ENCODE measurements at regions not wholly inside any gene's neighbourhood (a gene's known extent, or its start where the extent isn't known, plus 50 kb on each side); places are given as distances from the start of the nearest gene placed in this dataset.
"Not testable (repeated sequence)": the region's sequence is repeated elsewhere in the genome, so short reads cannot be mapped to it uniquely, and the experiment has no call there.

GRCh38 chr7:113775804-113776203 lies 143.0 kb downstream of the PPP1R3A start:
- no peak for DNase-seq

- DNase-seq = peak; percentile 37
These were observed 143.4 kb downstream of the PPP1R3A start for GRCh38 chr7:113775401-113775800.

DNA sequence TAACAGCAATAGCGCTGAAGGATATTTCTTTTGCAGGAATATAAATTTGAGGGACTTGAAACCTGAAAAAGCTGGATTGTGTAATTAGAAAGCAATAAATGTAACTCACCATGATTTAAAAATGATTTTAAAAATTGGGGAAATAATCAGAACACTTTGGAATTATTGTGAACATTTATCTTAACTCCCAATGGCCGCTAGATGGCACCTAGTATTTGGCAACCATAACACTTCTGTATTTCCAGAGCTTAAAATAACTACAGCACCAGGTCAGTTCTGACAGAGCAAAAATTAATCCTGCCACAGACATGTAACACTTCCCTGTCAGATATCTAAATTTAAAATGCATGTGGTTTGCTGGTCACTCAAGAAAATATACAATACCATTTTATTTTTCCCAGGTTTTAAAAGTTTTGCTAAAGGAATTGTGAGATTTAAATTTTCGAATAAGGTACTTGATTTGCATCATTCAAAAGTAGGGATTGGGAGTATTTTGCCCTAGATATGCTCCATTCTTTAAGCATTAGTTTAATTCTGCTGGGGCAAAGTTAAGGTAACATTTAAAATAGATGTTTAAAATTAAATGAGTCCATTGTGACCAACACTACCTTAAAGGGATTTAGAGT lies 144.5 kb downstream of the PPP1R3A start:
- DNase-seq = peak; percentile 71

DNA sequence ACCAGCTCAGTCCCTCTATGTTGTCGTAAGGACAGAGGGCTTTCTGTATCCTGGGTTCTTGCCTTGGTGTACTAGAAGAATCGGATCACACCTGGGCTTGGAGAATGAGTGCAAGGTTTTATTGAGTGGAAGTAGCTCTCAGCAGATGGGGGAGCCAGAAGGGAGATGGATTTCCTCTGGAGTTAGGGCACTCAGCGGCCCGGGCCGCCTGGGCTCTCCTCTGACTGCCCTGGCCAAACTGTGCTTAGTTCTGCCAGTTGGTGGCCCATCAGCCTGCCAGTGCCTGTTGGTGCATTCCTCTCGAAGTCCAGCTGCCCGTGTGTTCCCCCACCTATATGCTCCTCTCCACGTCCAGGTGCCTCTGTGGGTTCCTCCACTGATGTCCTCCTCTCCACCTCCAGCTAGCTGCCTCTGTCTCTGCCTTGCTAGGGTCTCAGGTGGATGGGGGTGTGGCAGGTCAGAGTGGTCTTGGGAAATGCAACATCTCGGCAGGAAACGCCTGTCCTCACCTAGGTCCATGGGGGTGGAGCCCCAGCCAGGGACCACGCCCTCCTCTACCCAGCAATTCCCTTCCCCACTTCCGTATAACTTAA lies 148.6 kb downstream of the PPP1R3A start:
- no peak for DNase-seq

- DNase-seq = no peak
These were observed 150.4 kb downstream of the PPP1R3A start for GRCh38 chr7:113768387-113768786.

DNA sequence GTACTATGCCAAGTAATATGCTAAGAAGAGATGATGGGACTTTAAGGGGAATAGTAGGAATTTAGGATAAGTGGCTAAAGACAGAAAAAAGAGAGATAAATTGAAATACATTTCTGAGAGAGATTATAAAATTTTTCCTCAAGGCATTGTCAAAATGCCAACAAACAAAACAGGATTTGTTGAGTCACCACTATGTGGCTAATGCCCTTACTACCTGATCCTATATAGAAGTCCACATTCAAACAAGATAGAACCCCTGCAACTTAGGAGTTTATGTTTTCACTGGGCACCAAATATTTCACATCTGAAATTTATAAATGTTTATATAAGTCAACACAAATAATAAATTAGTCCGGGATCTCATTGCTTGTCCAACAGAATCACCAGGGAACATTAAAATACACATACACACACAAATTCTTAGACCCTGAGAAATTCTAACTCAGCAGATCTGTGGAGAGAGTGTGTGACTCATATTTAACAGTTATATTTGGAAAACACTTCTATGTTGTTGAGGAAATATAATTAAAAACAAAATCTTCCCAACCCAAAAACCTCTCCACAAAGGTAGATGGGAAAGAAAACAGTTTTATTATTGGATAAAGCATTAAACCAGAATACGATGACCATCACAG lies 154.3 kb downstream of the PPP1R3A start:
- no peak for DNase-seq

GRCh38 chr7:113763226-113763625 lies 155.6 kb downstream of the PPP1R3A start:
- peak; percentile 27 for DNase-seq

- no peak for DNase-seq
These were observed 162.6 kb downstream of the PPP1R3A start for GRCh38 chr7:113756250-113756649.

DNA sequence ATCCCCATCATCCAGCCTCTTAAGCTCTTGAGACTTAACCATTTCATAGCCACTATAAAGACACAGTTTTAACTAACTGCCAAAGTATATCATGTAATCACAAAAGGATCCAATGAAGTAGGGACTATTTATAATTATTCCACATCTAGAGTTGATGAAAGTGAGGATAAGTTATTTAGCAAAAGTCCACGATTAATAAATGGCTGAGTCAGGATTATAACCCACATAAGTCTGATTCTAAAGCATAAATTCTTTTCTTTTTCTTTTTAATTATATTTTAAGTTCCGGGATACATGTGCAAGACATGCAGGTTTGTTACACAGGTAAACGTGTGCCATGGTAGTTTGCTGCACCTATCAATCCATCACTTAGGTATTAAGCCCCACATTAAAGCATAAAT lies 166.1 kb downstream of the PPP1R3A start:
- no peak for DNase-seq

- no peak for DNase-seq
These were observed 166.5 kb downstream of the PPP1R3A start for GRCh38 chr7:113752289-113752688.

GRCh38 chr7:113751547-113751946 lies 167.3 kb downstream of the PPP1R3A start:
- DNase-seq = no peak

GRCh38 chr7:113748385-113748784 lies 170.4 kb downstream of the PPP1R3A start:
- not testable (repeated sequence) for DNase-seq

DNA sequence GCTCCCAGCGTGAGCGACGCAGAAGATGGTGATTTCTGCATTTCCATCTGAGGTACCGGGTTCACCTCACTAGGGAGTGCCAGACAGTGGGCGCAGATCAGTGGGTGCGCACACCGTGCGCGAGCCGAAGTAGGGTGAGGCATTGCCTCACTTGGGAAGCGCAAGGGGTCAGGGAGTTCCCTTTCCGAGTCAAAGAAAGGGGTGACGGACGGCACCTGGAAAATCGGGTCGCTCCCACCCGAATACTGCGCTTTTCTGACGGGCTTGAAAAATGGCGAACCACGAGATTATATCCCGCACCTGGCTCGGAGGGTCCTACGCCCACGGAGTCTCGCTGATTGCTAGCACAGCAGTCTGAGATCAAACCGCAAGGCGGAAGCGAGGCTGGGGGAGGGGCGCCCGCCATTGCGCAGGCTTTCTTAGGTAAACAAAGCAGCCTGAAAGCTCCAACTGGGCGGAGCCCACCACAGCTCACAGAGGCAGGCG lies 175.8 kb downstream of the PPP1R3A start:
- not testable (repeated sequence) for DNase-seq

DNA sequence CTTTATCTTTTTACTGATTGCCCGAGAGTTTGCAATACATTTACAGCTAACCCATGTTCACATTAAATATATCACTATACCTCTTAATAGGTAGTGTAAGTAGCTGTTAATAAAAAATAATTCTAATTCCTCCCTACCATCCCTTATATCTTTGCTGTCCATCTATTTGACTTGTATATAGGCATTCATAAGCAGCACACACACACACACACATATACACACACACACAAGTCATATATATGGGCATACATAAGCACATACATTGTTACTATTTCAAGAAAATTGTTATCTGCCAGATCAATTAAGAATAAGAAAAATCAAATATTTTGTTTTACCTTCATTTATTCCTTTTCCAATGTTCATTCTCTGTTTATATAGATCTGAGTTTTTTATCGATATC lies 176.4 kb downstream of the PPP1R3A start:
- DNase-seq = no peak

DNA sequence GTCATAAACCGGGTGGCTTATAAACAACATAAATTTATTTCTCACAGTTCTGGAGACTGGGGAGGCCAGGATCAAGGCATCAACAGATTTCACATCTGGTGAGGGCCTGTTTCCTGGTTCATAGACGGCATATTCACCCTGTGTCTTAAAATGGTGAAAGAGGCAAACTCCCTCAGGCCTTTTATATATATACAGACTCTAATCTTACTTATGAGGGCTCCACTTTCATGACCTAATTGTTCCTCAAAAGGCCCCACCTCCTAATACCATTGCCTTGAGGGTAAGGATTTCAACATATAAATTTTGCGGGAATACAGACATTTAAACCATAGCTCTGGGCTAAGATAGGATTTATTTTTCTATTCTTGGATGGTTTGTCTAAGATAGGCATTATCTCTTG lies 187.2 kb downstream of the PPP1R3A start:
- no peak for DNase-seq

GRCh38 chr7:113730309-113730955 lies 188.4 kb downstream of the PPP1R3A start:
- no peak for DNase-seq

GRCh38 chr7:113727486-113727885 lies 191.3 kb downstream of the PPP1R3A start:
- no peak for DNase-seq

DNA sequence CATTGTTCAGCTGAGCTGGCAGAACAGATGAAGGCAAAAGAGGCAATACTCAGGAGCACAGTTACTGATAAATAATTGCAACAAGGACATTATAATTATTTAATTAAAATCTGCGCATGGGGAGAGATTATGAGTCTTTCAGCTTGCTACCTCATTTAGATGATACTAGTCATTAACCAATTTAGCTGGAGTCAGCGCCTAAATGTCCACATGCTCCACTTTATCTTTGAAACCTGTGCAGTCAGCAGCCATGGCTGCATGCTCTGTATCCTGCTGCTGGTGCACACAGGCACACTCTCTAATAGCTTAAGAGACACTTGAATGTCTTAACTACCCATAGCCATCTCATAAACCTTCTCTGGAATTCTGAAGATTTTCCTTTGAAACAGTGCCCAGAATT lies 196.8 kb downstream of the PPP1R3A start:
- DNase-seq = no peak

DNA sequence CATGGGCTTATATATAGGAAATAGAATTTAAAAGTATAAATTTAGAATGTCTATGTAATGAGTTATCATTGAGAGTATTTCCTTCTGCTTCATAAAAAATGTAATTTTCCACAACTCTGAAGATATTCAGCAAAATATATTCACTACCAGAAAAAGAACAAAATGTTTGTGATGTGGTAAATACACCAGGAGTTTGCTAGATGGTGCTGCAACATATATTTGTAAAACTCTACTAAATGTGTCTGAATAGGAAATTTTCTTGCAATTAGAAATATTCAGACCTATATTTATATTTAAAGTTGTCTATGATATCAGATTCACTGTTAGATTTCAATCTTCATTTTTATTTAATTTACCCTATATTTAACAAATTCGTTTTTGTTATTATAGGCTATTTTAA lies 201.1 kb downstream of the PPP1R3A start:
- no peak for DNase-seq

DNA sequence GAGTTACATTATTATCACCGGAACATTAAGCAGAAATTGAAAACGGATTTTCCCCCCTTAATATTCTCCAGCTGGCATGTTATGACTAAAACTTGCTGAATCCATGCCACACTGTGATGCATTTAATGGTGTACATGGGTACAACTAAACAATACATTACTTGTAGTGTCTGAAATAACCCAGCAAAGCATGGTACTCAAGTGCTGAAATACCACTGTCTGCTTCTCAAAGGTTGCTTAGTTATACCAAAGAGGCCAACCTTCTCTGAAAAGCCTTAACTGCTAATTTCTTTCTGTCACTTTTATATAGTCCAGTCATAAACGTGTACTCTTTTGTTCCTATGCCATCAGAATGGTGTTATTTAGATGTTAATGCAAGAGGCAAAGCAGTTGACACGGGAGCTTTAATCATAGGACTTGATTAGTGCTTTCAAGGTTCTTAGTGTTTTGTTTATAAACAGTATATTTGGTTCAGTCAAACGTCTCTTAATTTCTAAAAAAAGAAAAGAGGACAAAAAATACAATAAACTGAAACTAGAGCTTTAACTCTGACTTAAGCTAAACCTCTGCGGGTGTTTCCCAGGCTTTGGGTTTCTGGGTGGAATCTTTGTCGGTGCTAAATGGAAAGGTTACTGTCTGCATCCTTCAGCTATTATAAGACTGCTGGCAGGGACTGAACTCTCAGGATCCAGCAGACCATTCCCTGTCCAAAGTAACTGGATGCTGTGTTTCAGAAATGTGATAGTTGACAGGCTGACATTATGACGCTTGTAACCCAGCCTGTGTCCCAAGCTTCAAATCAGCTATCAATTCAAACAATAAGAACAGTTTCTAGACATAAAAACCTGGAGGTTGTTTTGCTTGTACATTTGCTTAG lies 202.6 kb downstream of the PPP1R3A start:
- no peak for DNase-seq

DNA sequence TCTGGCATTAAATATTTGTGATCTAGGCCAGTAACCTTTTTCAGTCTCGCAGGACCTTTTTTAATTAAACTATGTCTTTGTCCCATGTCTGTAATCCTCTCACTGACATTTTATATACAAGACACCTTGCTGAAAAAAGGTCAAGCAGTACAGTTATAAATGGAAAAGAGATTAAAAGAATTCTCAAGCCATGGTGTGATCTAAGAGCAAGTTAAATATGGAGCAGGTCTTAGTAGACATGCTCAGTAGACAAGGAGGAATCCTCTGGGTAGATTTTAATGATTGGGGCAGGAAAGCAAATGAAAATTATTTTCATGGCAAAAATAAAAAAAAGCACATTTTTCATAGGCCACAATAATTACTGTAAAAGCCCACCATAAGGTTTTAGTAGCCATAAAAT lies 203.5 kb downstream of the PPP1R3A start:
- DNase-seq = no peak

- DNase-seq = peak; percentile 73
These were observed 208.3 kb downstream of the PPP1R3A start for GRCh38 chr7:113710310-113711096.
